PC-9 (cell line): ENCODE measurements at regions not wholly inside any gene's neighbourhood (a gene's known extent, or its start where the extent isn't known, plus 50 kb on each side); places are given as distances from the start of the nearest gene placed in this dataset.

ENCODE experiments used
- BruUV-seq: library from RNA; stranded (reverse); fragments of 400-500 nt; replicated peaks from 2 replicates; lab custom pipeline; 2021; lab: Mats Ljungman, UMichigan
- CTCF ChIA-PET: fragments of 300-600 bp; sonication (Branson Sonifier 250); formaldehyde crosslinking; loops from one replicate; lab custom pipeline; 2022; ENCODE audit warnings: antibody characterized with exemption; lab: Charles Lee
- POLR2A ChIA-PET: fragments of 300-600 bp; sonication (Branson Sonifier 250); formaldehyde crosslinking; loops from one replicate; lab custom pipeline; 2022; ENCODE audit warnings: antibody characterized with exemption; ENCODE audit not compliant: unreplicated experiment; lab: Charles Lee
- DNase-seq, 2 experiments: peaks; one replicate each; pipeline versions ENCODE4 v3.0.0 to v3.0.0-alpha.2; 2015 to 2022; ENCODE audit warnings: mixed read lengths in 1 of 2
- H2AFZ ChIP-seq: fragments of 200-600 bp; sonication (generic); 2 replicates; pipeline ENCODE4 v1.8.1; 2017; ENCODE audit warnings: antibody characterized with exemption
- H3F3A ChIP-seq: fragments of 200-600 bp; sonication (generic); 2 replicates; pipeline ENCODE4 v1.8.1; 2017; ENCODE audit warnings: antibody characterized with exemption, mild to moderate bottlenecking, low read depth; ENCODE audit not compliant: insufficient read depth
- H3K27ac ChIP-seq: fragments of 200-600 bp; sonication (generic); 2 replicates; pipeline ENCODE4 v1.6.1; 2016; ENCODE audit warnings: mixed run types
- H3K27me3 ChIP-seq: fragments of 200-600 bp; sonication (generic); 2 replicates; pipeline ENCODE4 v1.6.1; 2016; ENCODE audit warnings: low read depth, mixed run types; ENCODE audit not compliant: insufficient read depth
- H3K36me3 ChIP-seq: fragments of 200-600 bp; sonication (generic); 2 replicates; pipeline ENCODE4 v1.6.1; 2016; ENCODE audit warnings: low read depth, mixed run types
- H3K4me1 ChIP-seq: fragments of 200-600 bp; sonication (generic); replicated peaks from 2 replicates; pipeline ENCODE4 v1.6.1; 2016; ENCODE audit warnings: mixed run types; ENCODE audit not compliant: insufficient read depth
- H3K4me2 ChIP-seq: fragments of 200-600 bp; sonication (generic); 2 replicates; pipeline ENCODE4 v1.6.1; 2017; ENCODE audit warnings: mixed run types
- H3K4me3 ChIP-seq: fragments of 200-600 bp; sonication (generic); 2 replicates; pipeline ENCODE4 v1.6.1; 2016; ENCODE audit warnings: mixed run types
- H3K79me2 ChIP-seq: fragments of 200-600 bp; sonication (generic); 2 replicates; pipeline ENCODE4 v1.6.1; 2017; ENCODE audit warnings: low read depth, mixed run types
- H3K9me2 ChIP-seq: fragments of 200-600 bp; sonication (generic); 2 replicates; pipeline ENCODE4 v1.8.1; 2017; ENCODE audit warnings: mild to moderate bottlenecking; ENCODE audit not compliant: insufficient read depth
- H3K9me3 ChIP-seq: fragments of 200-600 bp; sonication (generic); 2 replicates; pipeline ENCODE4 v1.8.1; 2016; ENCODE audit warnings: low read depth; ENCODE audit not compliant: insufficient read depth
- H4K20me1 ChIP-seq: fragments of 200-600 bp; sonication (generic); 2 replicates; pipeline ENCODE4 v1.8.1; 2017; ENCODE audit not compliant: insufficient read depth
- EZH2 ChIP-seq: fragments of 200-600 bp; sonication (generic); IDR thresholded peaks from 2 replicates; pipeline ENCODE4 v1.8.0; 2017; ENCODE audit warnings: antibody characterized with exemption, low read depth
- intact Hi-C: fragments of 100-400 bp; cut with micrococcal nuclease; formaldehyde crosslinking; loops from one replicate; pipeline ENCODE4 v1.10.0; 2022; ENCODE audit not compliant: unreplicated experiment
- TF ChIP-seq, protein P1 (sequence below): fragments of 200-600 bp; sonication (generic); conservative IDR thresholded peaks from 2 replicates; pipeline ENCODE4 v1.6.1; 2017; ENCODE audit warnings: mixed run types, antibody characterized with exemption, mild to moderate bottlenecking, moderate library complexity

DNA sequence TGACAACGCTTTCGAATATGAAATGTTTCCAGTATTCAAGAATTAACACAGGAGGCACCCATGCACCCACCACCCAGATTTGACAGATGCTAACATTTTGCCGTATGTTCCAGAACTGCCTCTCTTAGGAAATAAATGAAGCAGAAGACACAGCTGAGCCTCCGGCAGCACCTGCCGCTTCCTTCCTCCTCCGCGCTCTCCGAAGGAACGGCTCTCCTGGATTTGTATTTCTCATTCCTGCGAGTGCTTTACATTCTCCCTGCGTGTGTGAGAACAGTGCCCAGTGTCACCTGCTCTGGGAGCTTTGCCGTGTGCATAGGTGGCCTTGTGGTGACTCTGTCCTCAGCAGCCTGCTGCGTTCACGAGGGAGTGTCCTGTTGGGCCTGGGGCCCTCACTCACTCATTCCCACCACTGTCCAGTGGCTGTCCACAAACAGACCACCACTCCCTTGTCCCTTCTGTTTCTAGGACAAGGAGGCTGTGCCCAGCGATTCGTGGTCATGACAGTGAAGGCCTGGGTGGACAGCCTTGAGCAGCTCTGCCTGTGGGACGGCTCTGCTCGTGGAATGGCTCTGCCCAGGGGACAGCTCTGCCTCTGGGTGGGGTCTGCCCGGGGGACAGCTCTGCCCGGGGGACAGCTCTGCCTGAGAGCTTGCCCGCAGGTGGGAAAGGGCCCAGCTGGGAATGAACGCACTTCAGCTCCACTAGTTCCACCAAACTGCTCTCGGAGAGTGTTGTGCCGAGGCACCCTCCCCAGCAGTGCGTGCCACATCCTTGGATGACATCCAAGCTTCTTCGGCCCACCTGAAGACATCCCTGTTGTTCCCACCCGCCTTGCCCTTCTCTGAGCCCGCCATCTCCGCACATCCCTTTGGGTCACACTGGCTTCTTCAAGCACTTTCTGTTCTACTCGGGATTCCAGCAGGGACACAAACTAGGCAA, 170.5 kb upstream of the PPP1R26 start:
- intact Hi-C loops, result no loop called here
- H3K4me3 ChIP-seq, result no peak overlapping the region
- DNase-seq, result no peak
- no peak overlapping the region for H3K4me2 ChIP-seq
- ChIA-PET POLR2A (no interaction called here), CTCF (no interaction called here)
- peaks cover 88% of the 10 kb centered on the region for H3K27me3 ChIP-seq
- H3K9me3 ChIP-seq, result no peaks in the 10 kb centered on the region
- H3F3A ChIP-seq, result no peaks in the 10 kb centered on the region
- BruUV-seq, result no TSS peak
- no peaks in the 10 kb centered on the region for H4K20me1 ChIP-seq
- no peaks in the 10 kb centered on the region for H3K4me1 ChIP-seq
- H3K36me3 ChIP-seq, result no peaks in the 10 kb centered on the region
- H3K27ac ChIP-seq, result no peak overlapping the region
- no peak overlapping the region for H2AFZ ChIP-seq
- no peaks in the 10 kb centered on the region for H3K79me2 ChIP-seq
- H3K9me2 ChIP-seq, result no peaks in the 10 kb centered on the region
- TF ChIP-seq, protein P1, sequence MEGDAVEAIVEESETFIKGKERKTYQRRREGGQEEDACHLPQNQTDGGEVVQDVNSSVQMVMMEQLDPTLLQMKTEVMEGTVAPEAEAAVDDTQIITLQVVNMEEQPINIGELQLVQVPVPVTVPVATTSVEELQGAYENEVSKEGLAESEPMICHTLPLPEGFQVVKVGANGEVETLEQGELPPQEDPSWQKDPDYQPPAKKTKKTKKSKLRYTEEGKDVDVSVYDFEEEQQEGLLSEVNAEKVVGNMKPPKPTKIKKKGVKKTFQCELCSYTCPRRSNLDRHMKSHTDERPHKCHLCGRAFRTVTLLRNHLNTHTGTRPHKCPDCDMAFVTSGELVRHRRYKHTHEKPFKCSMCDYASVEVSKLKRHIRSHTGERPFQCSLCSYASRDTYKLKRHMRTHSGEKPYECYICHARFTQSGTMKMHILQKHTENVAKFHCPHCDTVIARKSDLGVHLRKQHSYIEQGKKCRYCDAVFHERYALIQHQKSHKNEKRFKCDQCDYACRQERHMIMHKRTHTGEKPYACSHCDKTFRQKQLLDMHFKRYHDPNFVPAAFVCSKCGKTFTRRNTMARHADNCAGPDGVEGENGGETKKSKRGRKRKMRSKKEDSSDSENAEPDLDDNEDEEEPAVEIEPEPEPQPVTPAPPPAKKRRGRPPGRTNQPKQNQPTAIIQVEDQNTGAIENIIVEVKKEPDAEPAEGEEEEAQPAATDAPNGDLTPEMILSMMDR, result no peak
- TF ChIP-seq EZH2, result no peak

DNA sequence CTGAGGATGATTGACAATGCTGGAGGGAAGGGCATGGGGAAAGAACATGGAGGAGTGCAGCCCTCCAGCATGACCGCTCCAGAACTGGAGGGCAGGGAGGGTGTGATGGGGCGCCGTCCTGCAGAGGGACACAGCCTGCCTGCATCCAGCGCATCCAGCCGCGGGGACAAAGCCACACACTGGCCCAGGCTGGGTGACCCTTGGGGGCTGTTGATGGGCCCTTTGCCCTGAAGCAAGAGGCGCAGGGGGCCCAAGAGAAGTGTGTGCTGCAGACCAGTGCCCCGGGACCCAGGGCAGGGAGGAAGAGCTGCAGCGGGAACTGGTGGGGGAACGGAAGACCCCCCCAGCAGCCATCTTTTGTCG, 169.8 kb upstream of the PPP1R26 start:
- no peak overlapping the region for H3K27ac ChIP-seq
- no peaks in the 10 kb centered on the region for H3F3A ChIP-seq
- H3K9me3 ChIP-seq, result no peaks in the 10 kb centered on the region
- no peaks in the 10 kb centered on the region for H4K20me1 ChIP-seq
- H3K4me1 ChIP-seq, result no peaks in the 10 kb centered on the region
- H3K27me3 ChIP-seq, result peaks cover 88% of the 10 kb centered on the region
- no TSS peak for BruUV-seq
- CTCF ChIA-PET, result no interaction called here
- no peaks in the 10 kb centered on the region for H3K79me2 ChIP-seq
- no peaks in the 10 kb centered on the region for H3K9me2 ChIP-seq
- no peak overlapping the region for H3K4me3 ChIP-seq
- intact Hi-C loops, result no loop called here
- no peak overlapping the region for H3K4me2 ChIP-seq
- TF ChIP-seq, protein P1, result no peak
- no peak for TF ChIP-seq EZH2
- no peak for DNase-seq
- POLR2A ChIA-PET, result no interaction called here
- H2AFZ ChIP-seq, result no peak overlapping the region
- no peaks in the 10 kb centered on the region for H3K36me3 ChIP-seq

DNA sequence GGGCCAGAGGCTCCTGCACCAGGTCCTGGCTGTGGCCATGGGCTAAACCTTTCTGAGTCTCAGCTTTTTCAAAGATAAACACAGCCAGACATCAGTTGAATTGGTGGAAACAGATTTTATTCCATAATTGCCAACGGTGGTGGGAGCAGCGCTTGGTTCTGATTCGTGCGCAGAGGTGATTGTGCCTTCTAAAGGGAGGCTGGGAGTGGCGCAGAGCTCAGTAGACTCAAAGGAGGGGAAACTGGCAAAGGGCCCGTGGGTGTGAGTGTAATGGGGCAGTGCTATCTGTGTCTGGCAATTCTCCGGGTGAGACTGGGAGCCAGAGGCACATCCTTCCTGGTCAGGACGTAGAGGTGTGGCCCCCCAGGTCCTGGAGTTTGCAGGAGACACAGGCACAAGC, 169.4 kb upstream of the PPP1R26 start:
- BruUV-seq, result no TSS peak
- no peaks in the 10 kb centered on the region for H3K79me2 ChIP-seq
- H3K4me2 ChIP-seq, result no peak overlapping the region
- H3K4me3 ChIP-seq, result no peak overlapping the region
- no peak for TF ChIP-seq EZH2
- TF ChIP-seq, protein P1, result no peak
- H2AFZ ChIP-seq, result no peak overlapping the region
- H3K27me3 ChIP-seq, result peaks cover 88% of the 10 kb centered on the region
- no peaks in the 10 kb centered on the region for H3K4me1 ChIP-seq
- ChIA-PET CTCF (no interaction called here), POLR2A (no interaction called here)
- no peak for DNase-seq
- H3K9me3 ChIP-seq, result no peaks in the 10 kb centered on the region
- intact Hi-C loops, result no loop called here
- no peaks in the 10 kb centered on the region for H4K20me1 ChIP-seq
- no peak overlapping the region for H3K27ac ChIP-seq
- no peaks in the 10 kb centered on the region for H3K36me3 ChIP-seq
- no peaks in the 10 kb centered on the region for H3K9me2 ChIP-seq
- H3F3A ChIP-seq, result no peaks in the 10 kb centered on the region
